ENCODE measurements at regions not wholly inside any gene's neighbourhood (a gene's known extent, or its start where the extent isn't known, plus 50 kb on each side); places are given as distances from the start of the nearest gene placed in this dataset.

GRCh38 chrX:14235004-14235403 is 205.3 kb upstream of the GEMIN8 start:
- H3K27ac ChIP-seq (ENCODE audit: low read length) = no peak overlapping the region
- H3K4me1 ChIP-seq (ENCODE audit: control insufficient read depth in 1 of 2, extremely low read depth in 1 of 2, insufficient read depth in 2 of 2, low read length in 2 of 2) = no peaks in the 10 kb centered on the region
- H3K27ac Mint-ChIP-seq = no peak overlapping the region
- H3K9me3 ChIP-seq = no peaks in the 10 kb centered on the region
- H3K4me3 Mint-ChIP-seq = no peak overlapping the region
- H3K9me3 Mint-ChIP-seq = peaks cover 6 to 25% (median 7%) of the 10 kb centered on the region in 3 donors
- ChIA-PET CTCF (no interaction called here), POLR2A (no interaction called here)
- no peaks in the 10 kb centered on the region for H3K4me1 Mint-ChIP-seq
- WGBS (ENCODE audit: insufficient coverage) = no CpG with 5 or more reads among the region's 3 CpGs
- ATAC-seq (replicated peaks in 1 of 4) = no peak
- no peak overlapping the region for H3K4me3 ChIP-seq (ENCODE audit: control insufficient read depth in 1 of 2, extremely low read depth in 1 of 2, low read length in 1 of 2)
- DNase-seq = no peak
- no peaks in the 10 kb centered on the region for H3K36me3 Mint-ChIP-seq
- no peaks in the 10 kb centered on the region for H3K36me3 ChIP-seq (ENCODE audit: control insufficient read depth in 2 of 2, extremely low read depth in 1 of 2, insufficient read depth in 1 of 2, low read length in 1 of 2)
- no peaks in the 10 kb centered on the region for H3K27me3 ChIP-seq (replicated peaks in 1 of 2; ENCODE audit: control insufficient read depth in 2 of 2, extremely low read depth in 1 of 2, insufficient read depth in 2 of 2, low read length in 1 of 2)
- H3K27me3 Mint-ChIP-seq = peaks cover 0 to 13% of the 10 kb centered on the region in 2 donors

- H3K4me1 ChIP-seq (ENCODE audit: control insufficient read depth in 1 of 2, extremely low read depth in 1 of 2, insufficient read depth in 2 of 2, low read length in 2 of 2) = no peaks in the 10 kb centered on the region
- POLR2A ChIA-PET = no interaction called here
Measured at GRCh38 chrX:14232688-14233087, 203.0 kb upstream of the GEMIN8 start.

GRCh38 chrX:14228611-14229010 is 198.9 kb upstream of the GEMIN8 start:
- Histone ChIP-seq H3K4me3 (ENCODE audit: control insufficient read depth in 1 of 2, extremely low read depth in 1 of 2, low read length in 1 of 2) (no peak overlapping the region), H3K27me3 (replicated peaks in 1 of 2; ENCODE audit: control insufficient read depth in 2 of 2, extremely low read depth in 1 of 2, insufficient read depth in 2 of 2, low read length in 1 of 2) (no peaks in the 10 kb centered on the region), H3K4me1 (ENCODE audit: control insufficient read depth in 1 of 2, extremely low read depth in 1 of 2, insufficient read depth in 2 of 2, low read length in 2 of 2) (no peaks in the 10 kb centered on the region), H3K27ac (ENCODE audit: low read length) (no peak overlapping the region), H3K9me3 (no peaks in the 10 kb centered on the region), H3K36me3 (ENCODE audit: control insufficient read depth in 2 of 2, extremely low read depth in 1 of 2, insufficient read depth in 1 of 2, low read length in 1 of 2) (no peaks in the 10 kb centered on the region)
- H3K27ac Mint-ChIP-seq = no peak overlapping the region
- H3K4me1 Mint-ChIP-seq = no peaks in the 10 kb centered on the region
- WGBS (ENCODE audit: insufficient coverage) = no CpG with 5 or more reads among the region's 2 CpGs
- DNase-seq = no peak
- ATAC-seq (replicated peaks in 1 of 4) = no peak
- H3K27me3 Mint-ChIP-seq = peaks cover 0 to 17% of the 10 kb centered on the region in 2 donors
- H3K36me3 Mint-ChIP-seq = no peaks in the 10 kb centered on the region
- ChIA-PET CTCF (no interaction called here), POLR2A (no interaction called here)
- no peak overlapping the region for H3K4me3 Mint-ChIP-seq
- peaks cover 0 to 6% (median 6%) of the 10 kb centered on the region in 3 donors for H3K9me3 Mint-ChIP-seq

More at GRCh38 chrX:14232688-14233087, 203.0 kb upstream of the GEMIN8 start:
- H3K9me3 Mint-ChIP-seq = peaks cover 7 to 30% (median 10%) of the 10 kb centered on the region in 3 donors
- no peak for DNase-seq
- H3K27me3 Mint-ChIP-seq = peaks cover 0 to 13% of the 10 kb centered on the region in 2 donors
- H3K4me1 Mint-ChIP-seq = no peaks in the 10 kb centered on the region
- no peak overlapping the region for H3K27ac Mint-ChIP-seq
- Histone ChIP-seq H3K4me3 (ENCODE audit: control insufficient read depth in 1 of 2, extremely low read depth in 1 of 2, low read length in 1 of 2) (no peak overlapping the region), H3K27me3 (replicated peaks in 1 of 2; ENCODE audit: control insufficient read depth in 2 of 2, extremely low read depth in 1 of 2, insufficient read depth in 2 of 2, low read length in 1 of 2) (no peaks in the 10 kb centered on the region), H3K36me3 (ENCODE audit: control insufficient read depth in 2 of 2, extremely low read depth in 1 of 2, insufficient read depth in 1 of 2, low read length in 1 of 2) (no peaks in the 10 kb centered on the region), H3K9me3 (no peaks in the 10 kb centered on the region), H3K27ac (ENCODE audit: low read length) (no peak overlapping the region)
- no CpG with 5 or more reads among the region's 4 CpGs for WGBS (ENCODE audit: insufficient coverage)
- H3K36me3 Mint-ChIP-seq = no peaks in the 10 kb centered on the region
- ATAC-seq (replicated peaks in 1 of 4) = no peak
- H3K4me3 Mint-ChIP-seq = no peak overlapping the region
- CTCF ChIA-PET = no interaction called here

- peaks cover 4 to 6% (median 5%) of the 10 kb centered on the region in 3 donors for H3K9me3 Mint-ChIP-seq
- Histone ChIP-seq H3K4me3 (ENCODE audit: control insufficient read depth in 1 of 2, extremely low read depth in 1 of 2, low read length in 1 of 2) (no peak overlapping the region), H3K4me1 (ENCODE audit: control insufficient read depth in 1 of 2, extremely low read depth in 1 of 2, insufficient read depth in 2 of 2, low read length in 2 of 2) (no peaks in the 10 kb centered on the region), H3K36me3 (ENCODE audit: control insufficient read depth in 2 of 2, extremely low read depth in 1 of 2, insufficient read depth in 1 of 2, low read length in 1 of 2) (no peaks in the 10 kb centered on the region), H3K27me3 (replicated peaks in 1 of 2; ENCODE audit: control insufficient read depth in 2 of 2, extremely low read depth in 1 of 2, insufficient read depth in 2 of 2, low read length in 1 of 2) (no peaks in the 10 kb centered on the region), H3K9me3 (no peaks in the 10 kb centered on the region), H3K27ac (ENCODE audit: low read length) (no peak overlapping the region)
- no peak overlapping the region for H3K27ac Mint-ChIP-seq
- H3K4me3 Mint-ChIP-seq = no peak overlapping the region
- H3K4me1 Mint-ChIP-seq = no peaks in the 10 kb centered on the region
- DNase-seq (no peak), ATAC-seq (replicated peaks in 1 of 4) (no peak)
- peaks cover 0 to 13% of the 10 kb centered on the region in 2 donors for H3K27me3 Mint-ChIP-seq
- WGBS (ENCODE audit: insufficient coverage) = no CpG with 5 or more reads among the region's 4 CpGs
- H3K36me3 Mint-ChIP-seq = no peaks in the 10 kb centered on the region
- ChIA-PET POLR2A (no interaction called here), CTCF (no interaction called here)
Measured at GRCh38 chrX:14220386-14220944, 190.8 kb upstream of the GEMIN8 start.

GRCh38 chrX:14209034-14209433 is 179.3 kb upstream of the GEMIN8 start:
- H3K9me3 ChIP-seq = no peaks in the 10 kb centered on the region
- no peak overlapping the region for H3K27ac Mint-ChIP-seq
- H3K9me3 Mint-ChIP-seq = peaks cover 0 to 10% (median 0%) of the 10 kb centered on the region in 3 donors

GRCh38 chrX:14194711-14195110 is 165.0 kb upstream of the GEMIN8 start:
- H3K4me1 ChIP-seq (ENCODE audit: control insufficient read depth in 1 of 2, extremely low read depth in 1 of 2, insufficient read depth in 2 of 2, low read length in 2 of 2) = no peaks in the 10 kb centered on the region
- Mint-ChIP-seq H3K9me3 (peaks cover 3 to 10% (median 4%) of the 10 kb centered on the region in 3 donors), H3K4me1 (no peaks in the 10 kb centered on the region), H3K36me3 (no peaks in the 10 kb centered on the region), H3K4me3 (no peak overlapping the region), H3K27me3 (peaks cover 0 to 6% of the 10 kb centered on the region in 2 donors), H3K27ac (no peak overlapping the region)
- DNase-seq (no peak), ATAC-seq (replicated peaks in 1 of 4) (no peak)
- H3K9me3 ChIP-seq = no peaks in the 10 kb centered on the region
- WGBS (ENCODE audit: insufficient coverage) = no CpG with 5 or more reads among the region's 1 CpG
- no peak overlapping the region for H3K4me3 ChIP-seq (ENCODE audit: control insufficient read depth in 1 of 2, extremely low read depth in 1 of 2, low read length in 1 of 2)
- POLR2A ChIA-PET = no interaction called here
- no peak overlapping the region for H3K27ac ChIP-seq (ENCODE audit: low read length)
- CTCF ChIA-PET = no interaction called here
- no peaks in the 10 kb centered on the region for H3K27me3 ChIP-seq (replicated peaks in 1 of 2; ENCODE audit: control insufficient read depth in 2 of 2, extremely low read depth in 1 of 2, insufficient read depth in 2 of 2, low read length in 1 of 2)
- H3K36me3 ChIP-seq (ENCODE audit: control insufficient read depth in 2 of 2, extremely low read depth in 1 of 2, insufficient read depth in 1 of 2, low read length in 1 of 2) = no peaks in the 10 kb centered on the region

More at GRCh38 chrX:14209034-14209433, 179.3 kb upstream of the GEMIN8 start:
- H3K27me3 ChIP-seq (replicated peaks in 1 of 2; ENCODE audit: control insufficient read depth in 2 of 2, extremely low read depth in 1 of 2, insufficient read depth in 2 of 2, low read length in 1 of 2) = no peaks in the 10 kb centered on the region
- no peak for ATAC-seq (replicated peaks in 1 of 4)
- H3K4me1 Mint-ChIP-seq = no peaks in the 10 kb centered on the region
- POLR2A ChIA-PET = no interaction called here
- no peak overlapping the region for H3K4me3 Mint-ChIP-seq
- CTCF ChIA-PET = no interaction called here
- H3K36me3 ChIP-seq (ENCODE audit: control insufficient read depth in 2 of 2, extremely low read depth in 1 of 2, insufficient read depth in 1 of 2, low read length in 1 of 2) = no peaks in the 10 kb centered on the region
- no peaks in the 10 kb centered on the region for H3K36me3 Mint-ChIP-seq
- whole genome bisulfite sequencing (ENCODE audit: insufficient coverage) = no CpG with 5 or more reads among the region's 3 CpGs
- no peak overlapping the region for H3K4me3 ChIP-seq (ENCODE audit: control insufficient read depth in 1 of 2, extremely low read depth in 1 of 2, low read length in 1 of 2)
- H3K27ac ChIP-seq (ENCODE audit: low read length) = no peak overlapping the region
- no peak for DNase-seq
- H3K27me3 Mint-ChIP-seq = peaks cover 6% of the 10 kb centered on the region in 2 donors
- H3K4me1 ChIP-seq (ENCODE audit: control insufficient read depth in 1 of 2, extremely low read depth in 1 of 2, insufficient read depth in 2 of 2, low read length in 2 of 2) = no peaks in the 10 kb centered on the region

GRCh38 chrX:14193547-14193946 is 163.9 kb upstream of the GEMIN8 start:
- POLR2A ChIA-PET = no interaction called here

More at GRCh38 chrX:14193547-14193946, 163.9 kb upstream of the GEMIN8 start:
- DNase-seq (no peak), ATAC-seq (replicated peaks in 1 of 4) (no peak)
- Mint-ChIP-seq H3K27ac (no peak overlapping the region), H3K36me3 (no peaks in the 10 kb centered on the region), H3K4me1 (no peaks in the 10 kb centered on the region), H3K4me3 (no peak overlapping the region), H3K9me3 (peaks cover under 1 to 10% (median 3%) of the 10 kb centered on the region in 3 donors), H3K27me3 (peaks cover 0 to 6% of the 10 kb centered on the region in 2 donors)
- WGBS (ENCODE audit: insufficient coverage) = no CpG with 5 or more reads among the region's 1 CpG
- Histone ChIP-seq H3K9me3 (no peaks in the 10 kb centered on the region), H3K4me3 (ENCODE audit: control insufficient read depth in 1 of 2, extremely low read depth in 1 of 2, low read length in 1 of 2) (no peak overlapping the region), H3K36me3 (ENCODE audit: control insufficient read depth in 2 of 2, extremely low read depth in 1 of 2, insufficient read depth in 1 of 2, low read length in 1 of 2) (no peaks in the 10 kb centered on the region), H3K4me1 (ENCODE audit: control insufficient read depth in 1 of 2, extremely low read depth in 1 of 2, insufficient read depth in 2 of 2, low read length in 2 of 2) (no peaks in the 10 kb centered on the region), H3K27me3 (replicated peaks in 1 of 2; ENCODE audit: control insufficient read depth in 2 of 2, extremely low read depth in 1 of 2, insufficient read depth in 2 of 2, low read length in 1 of 2) (no peaks in the 10 kb centered on the region), H3K27ac (ENCODE audit: low read length) (no peak overlapping the region)
- CTCF ChIA-PET = no interaction called here

All from T-cell (primary cell).